CD14-positive monocyte (primary cell): ENCODE measurements at regions not wholly inside any gene's neighbourhood (a gene's known extent, or its start where the extent isn't known, plus 50 kb on each side); places are given as distances from the start of the nearest gene placed in this dataset.
"Not testable (repeated sequence)": the region's sequence is repeated elsewhere in the genome, so short reads cannot be mapped to it uniquely, and the experiment has no call there.

ENCODE experiments used
- DNase-seq, 3 donors: peaks; one replicate each; pipeline ENCODE4 v3.0.0-alpha.2; 2011 to 2022
- H2AFZ ChIP-seq: 2 replicates; pipeline ENCODE4 v1.6.0; 2012; ENCODE audit warnings: mild to moderate bottlenecking, low read depth, low read length, inconsistent platforms; ENCODE audit not compliant: insufficient read depth, poor library complexity, severe bottlenecking
- H3K27ac ChIP-seq, 2 donors: 1 replicate in 1 of 2; 2 replicates in 1 of 2; pipeline ENCODE4 v1.5.1; 2012 to 2013; ENCODE audit warnings: low read length in 2 of 2, control low read depth in 1 of 2, inconsistent platforms in 1 of 2, low read depth in 1 of 2, mild to moderate bottlenecking in 1 of 2
- H3K27me3 ChIP-seq, 2 donors: one replicate each; pipeline versions ENCODE4 v1.6.0 to v1.6.1; 2011 to 2013; ENCODE audit warnings: low read length in 2 of 2; ENCODE audit not compliant: control insufficient read depth in 2 of 2, insufficient read depth in 2 of 2
- H3K36me3 ChIP-seq, 2 donors: replicated peaks in 1 of 2; 1 replicate in 1 of 2; 2 replicates in 1 of 2; pipeline versions ENCODE4 v1.5.1 to v1.6.1; 2012 to 2013; ENCODE audit warnings: low read length in 2 of 2, control low read depth in 1 of 2, inconsistent platforms in 1 of 2, mild to moderate bottlenecking in 1 of 2; ENCODE audit not compliant: insufficient read depth in 2 of 2, control insufficient read depth in 1 of 2
- H3K4me1 ChIP-seq, 2 donors: 1 replicate in 1 of 2; 2 replicates in 1 of 2; pipeline versions ENCODE4 v1.5.1 to v1.6.1; 2012 to 2013; ENCODE audit warnings: low read length in 2 of 2, control low read depth in 1 of 2, inconsistent platforms in 1 of 2, mild to moderate bottlenecking in 1 of 2, moderate library complexity in 1 of 2; ENCODE audit not compliant: insufficient read depth in 2 of 2, control insufficient read depth in 1 of 2
- H3K4me2 ChIP-seq: replicated peaks from 2 replicates; pipeline ENCODE3; 2012; ENCODE audit warnings: low read length, moderate library complexity, mild to moderate bottlenecking; ENCODE audit not compliant: poor library complexity, severe bottlenecking; ENCODE audit errors: extremely low read depth
- H3K4me3 ChIP-seq, 3 experiments: fragments of 200-600 bp in 1 of 3; sonication (generic) in 1 of 3; replicated peaks in 1 of 3; 1 replicate in 2 of 3; 2 replicates in 1 of 3; pipeline ENCODE4 v1.5.1; 2011 to 2013; ENCODE audit warnings: low read length in 3 of 3, mild to moderate bottlenecking in 3 of 3, control low read depth in 2 of 3, low read depth in 2 of 3, inconsistent platforms in 1 of 3, moderate library complexity in 1 of 3
- H3K79me2 ChIP-seq: 2 replicates; pipeline ENCODE4 v1.6.0; 2012; ENCODE audit warnings: mild to moderate bottlenecking, control low read depth, inconsistent platforms, low read length, moderate library complexity; ENCODE audit not compliant: insufficient read depth
- H3K9ac ChIP-seq: 2 replicates; pipeline ENCODE4 v1.6.0; 2017; ENCODE audit warnings: low read length, mild to moderate bottlenecking; ENCODE audit not compliant: insufficient read depth, poor library complexity, severe bottlenecking
- H3K9me3 ChIP-seq, 2 donors: replicated peaks in 1 of 2; 1 replicate in 1 of 2; 2 replicates in 1 of 2; pipeline versions ENCODE4 v1.5.1 to v1.6.1; 2012 to 2013; ENCODE audit warnings: low read length in 2 of 2, control low read depth in 1 of 2; ENCODE audit not compliant: control insufficient read depth in 1 of 2, insufficient read depth in 1 of 2
- H4K20me1 ChIP-seq: 2 replicates; pipeline ENCODE4 v1.6.0; 2012; ENCODE audit warnings: mild to moderate bottlenecking, low read length, control low read depth, moderate library complexity; ENCODE audit not compliant: insufficient read depth
- H3K27ac Mint-ChIP-seq, 7 donors: one replicate each; pipeline ENCODE4 v1.8.0; 2020; ENCODE audit warnings: mild to moderate bottlenecking in 7 of 7, mixed read lengths in 7 of 7, moderate library complexity in 6 of 7, inconsistent platforms in 2 of 7
- H3K27me3 Mint-ChIP-seq, 3 donors: one replicate each; pipeline ENCODE4 v1.8.0; 2021 to 2022; ENCODE audit warnings: low read depth in 3 of 3, mild to moderate bottlenecking in 3 of 3, mixed read lengths in 3 of 3, moderate library complexity in 3 of 3, inconsistent platforms in 1 of 3
- H3K36me3 Mint-ChIP-seq, 2 donors: one replicate each; pipeline ENCODE4 v1.8.0; 2020; ENCODE audit warnings: mixed read lengths in 2 of 2, inconsistent platforms in 1 of 2, mild to moderate bottlenecking in 1 of 2
- H3K4me1 Mint-ChIP-seq: one replicate; pipeline ENCODE4 v1.8.0; 2020; ENCODE audit warnings: mild to moderate bottlenecking, mixed read lengths
- H3K4me3 Mint-ChIP-seq, 2 donors: one replicate each; pipeline ENCODE4 v1.8.0; 2020; ENCODE audit warnings: mild to moderate bottlenecking in 2 of 2, mixed read lengths in 2 of 2, moderate library complexity in 1 of 2
- H3K9me3 Mint-ChIP-seq, 7 donors: one replicate each; pipeline ENCODE4 v1.8.0; 2020 to 2022; ENCODE audit warnings: mixed read lengths in 7 of 7, mild to moderate bottlenecking in 6 of 7, moderate library complexity in 6 of 7, inconsistent platforms in 2 of 7
- WGBS: methylation state at CpG from one replicate; pipeline ENCODE4 v1.1.5; 2013; ENCODE audit warnings: missing lambda C conversion rate; ENCODE audit not compliant: insufficient coverage; 5-methylcytosine and 5-hydroxymethylcytosine counted together
- intact Hi-C, 2 donors: fragments of 100-400 bp; cut with micrococcal nuclease; formaldehyde crosslinking; loops; one replicate each; pipeline versions ENCODE4 v1.15.0 to v1.15.1; 2023

- H3K36me3 Mint-ChIP-seq, H3K4me1 ChIP-seq, H3K4me1 Mint-ChIP-seq, H2AFZ ChIP-seq, H3K4me3 ChIP-seq, H4K20me1 ChIP-seq, intact Hi-C loops, H3K79me2 ChIP-seq, DNase-seq, H3K36me3 ChIP-seq, H3K27me3 ChIP-seq, H3K27ac Mint-ChIP-seq, H3K4me3 Mint-ChIP-seq, H3K27me3 Mint-ChIP-seq, H3K27ac ChIP-seq, H3K9ac ChIP-seq, H3K4me2 ChIP-seq: not testable (repeated sequence)
- peaks cover 0 to 40% of the 10 kb centered on the region in 2 donors for H3K9me3 ChIP-seq
- H3K9me3 Mint-ChIP-seq: peaks cover 0 to 28% (median 10%) of the 10 kb centered on the region in 7 donors
- no CpG with 5 or more reads among the region's 30 CpGs for WGBS
These were observed 3703.0 kb upstream of the OR11H1 start for GRCh38 chr22:11825009-11825408.

GRCh38 chr22:11826000-11826399 is 3702.0 kb upstream of the OR11H1 start:
- H3K9ac ChIP-seq, H3K4me1 Mint-ChIP-seq, H3K27ac Mint-ChIP-seq, H4K20me1 ChIP-seq, H3K4me2 ChIP-seq, DNase-seq, H3K36me3 Mint-ChIP-seq, H2AFZ ChIP-seq, intact Hi-C loops, H3K27me3 Mint-ChIP-seq, H3K27me3 ChIP-seq, H3K4me1 ChIP-seq, H3K79me2 ChIP-seq, H3K4me3 Mint-ChIP-seq, H3K4me3 ChIP-seq, H3K27ac ChIP-seq, H3K36me3 ChIP-seq: not testable (repeated sequence)
- no CpG with 5 or more reads among the region's 2 CpGs for WGBS
- H3K9me3 Mint-ChIP-seq: peaks cover 0 to 22% (median 7%) of the 10 kb centered on the region in 7 donors
- H3K9me3 ChIP-seq: peaks cover 0 to 40% of the 10 kb centered on the region in 2 donors

- H3K4me3 Mint-ChIP-seq, H3K27me3 ChIP-seq, H3K27ac Mint-ChIP-seq, H3K27ac ChIP-seq, H3K4me1 Mint-ChIP-seq, H2AFZ ChIP-seq, H3K4me1 ChIP-seq, H3K9me3 Mint-ChIP-seq, H3K9ac ChIP-seq, intact Hi-C loops, H3K27me3 Mint-ChIP-seq, H3K4me2 ChIP-seq, H3K4me3 ChIP-seq, H3K79me2 ChIP-seq, H3K36me3 Mint-ChIP-seq, H3K36me3 ChIP-seq, H4K20me1 ChIP-seq: not testable (repeated sequence)
- peaks cover 0 to 15% of the 10 kb centered on the region in 2 donors for H3K9me3 ChIP-seq
- peak in 1 of 3 donors; percentile 2 for DNase-seq
- WGBS: 56% methylated on average over 6 of the region's 21 CpGs
These were observed 3698.6 kb upstream of the OR11H1 start for GRCh38 chr22:11829426-11829825.
